Frontal cortex (tissue), 3 donors: ENCODE measurements at regions not wholly inside any gene's neighbourhood (a gene's known extent, or its start where the extent isn't known, plus 50 kb on each side); places are given as distances from the start of the nearest gene placed in this dataset.

Experiments
- DNase-seq, 2 donors: peaks; one replicate each; pipeline ENCODE4 v3.0.0; 2012; ENCODE audit warnings: low spot score in 2 of 2
- FAIRE-seq: peaks from 2 replicates; lab custom pipeline; 2012; peaks lifted over from hg19 to GRCh38; lab: Jason Lieb, UNC
- donor health status: control.
- donor health status: control.
- donor health status: control.

- FAIRE-seq (no peak), DNase-seq (no peak)
These were observed 279.9 kb downstream of the ARL4A start for GRCh38 chr7:12967322-12967721.

- no peak for FAIRE-seq
These were observed 281.5 kb downstream of the ARL4A start for GRCh38 chr7:12968836-12969422.

GRCh38 chr7:12970626-12971025 lies 283.2 kb downstream of the ARL4A start:
- FAIRE-seq (no peak), DNase-seq (no peak)

More at GRCh38 chr7:12968836-12969422, 281.5 kb downstream of the ARL4A start:
- DNase-seq, result no peak

GRCh38 chr7:12974451-12975166 lies 287.2 kb downstream of the ARL4A start:
- FAIRE-seq, result no peak

GRCh38 chr7:12975412-12975811 lies 288.0 kb downstream of the ARL4A start:
- FAIRE-seq, result no peak
- no peak for DNase-seq

More at GRCh38 chr7:12974451-12975166, 287.2 kb downstream of the ARL4A start:
- DNase-seq, result no peak

GRCh38 chr7:12979181-12979580 lies 291.7 kb downstream of the ARL4A start:
- no peak for FAIRE-seq
- no peak for DNase-seq

- DNase-seq (no peak), FAIRE-seq (no peak)
These were observed 294.7 kb downstream of the ARL4A start for GRCh38 chr7:12982178-12982577.

- FAIRE-seq (no peak), DNase-seq (no peak)
These were observed 296.7 kb downstream of the ARL4A start for GRCh38 chr7:12984117-12984516.

- DNase-seq, result no peak
- no peak for FAIRE-seq
These were observed 297.8 kb downstream of the ARL4A start for GRCh38 chr7:12985228-12985627.

- DNase-seq (no peak), FAIRE-seq (peak; percentile 3)
These were observed 298.3 kb downstream of the ARL4A start for GRCh38 chr7:12985752-12986151.

- DNase-seq, result no peak
- FAIRE-seq, result no peak
These were observed 299.8 kb downstream of the ARL4A start for GRCh38 chr7:12987238-12987637.

GRCh38 chr7:12990440-12990839 lies 303.0 kb downstream of the ARL4A start:
- FAIRE-seq (no peak), DNase-seq (no peak)

- no peak for DNase-seq
- FAIRE-seq, result no peak
These were observed 305.6 kb downstream of the ARL4A start for GRCh38 chr7:12993025-12993424.

GRCh38 chr7:12995912-12996469 lies 308.6 kb downstream of the ARL4A start:
- FAIRE-seq (no peak), DNase-seq (no peak)

GRCh38 chr7:13007331-13007730 lies 319.9 kb downstream of the ARL4A start:
- DNase-seq (no peak), FAIRE-seq (no peak)

GRCh38 chr7:13009517-13009916 lies 322.1 kb downstream of the ARL4A start:
- DNase-seq, result no peak
- no peak for FAIRE-seq

- FAIRE-seq, result no peak
- DNase-seq, result no peak
These were observed 326.6 kb downstream of the ARL4A start for GRCh38 chr7:13014011-13014410.

GRCh38 chr7:13016036-13016581 lies 328.7 kb downstream of the ARL4A start:
- no peak for FAIRE-seq
- DNase-seq, result no peak

GRCh38 chr7:13016592-13017332 lies 329.3 kb downstream of the ARL4A start:
- FAIRE-seq (no peak), DNase-seq (no peak)

- no peak for FAIRE-seq
- DNase-seq, result peak in 1 of 2 donors; percentile 8
These were observed 330.0 kb downstream of the ARL4A start for GRCh38 chr7:13017333-13017857.
